Endothelial cell of umbilical vein (primary cell): ENCODE measurements at regions not wholly inside any gene's neighbourhood (a gene's known extent, or its start where the extent isn't known, plus 50 kb on each side); places are given as distances from the start of the nearest gene placed in this dataset.

Source experiments
- BruUV-seq: library from RNA; stranded (reverse); fragments of 400-500 nt; replicated peaks from 2 replicates; lab custom pipeline; 2021; lab: Mats Ljungman, UMichigan
- CTCF ChIA-PET: fragments of 300-600, 350-600 bp; sonication (Branson Sonifier 250); formaldehyde crosslinking; loops from one replicate; lab custom pipeline; 2021; ENCODE audit warnings: antibody characterized with exemption, inconsistent platforms; lab: Charles Lee
- POLR2A ChIA-PET: fragments of 300-600, 350-600 bp; sonication (Branson Sonifier 250); formaldehyde crosslinking; loops from one replicate; lab custom pipeline; 2021; ENCODE audit warnings: antibody characterized with exemption, inconsistent platforms; lab: Charles Lee
- DNase-seq: peaks from one replicate; pipeline ENCODE4 v3.0.0-alpha.2; 2011; ENCODE audit warnings: low read depth, low spot score
- FAIRE-seq: peaks from 2 replicates; lab custom pipeline; 2011; peaks lifted over from hg19 to GRCh38; lab: Jason Lieb, UNC
- H2AFZ ChIP-seq: 2 replicates; pipeline ENCODE4 v1.6.0; 2012; ENCODE audit warnings: low read depth, low read length, control low read depth, inconsistent platforms
- H3K27ac ChIP-seq: 2 replicates; pipeline ENCODE4 v1.5.1; 2011; ENCODE audit warnings: low read depth, mild to moderate bottlenecking, control low read depth, low read length, moderate library complexity; ENCODE audit not compliant: insufficient read depth
- H3K27me3 ChIP-seq, 2 experiments: 2 replicates each; pipeline versions ENCODE4 v1.6.0 to v1.6.1; 2011; ENCODE audit warnings: low read length in 2 of 2, mixed read lengths in 1 of 2; ENCODE audit not compliant: control insufficient read depth in 2 of 2, insufficient read depth in 2 of 2
- H3K36me3 ChIP-seq, 2 experiments: 2 replicates in 1 of 2; 3 replicates in 1 of 2; pipeline ENCODE4 v1.5.1; 2011; ENCODE audit warnings: low read length in 2 of 2, mild to moderate bottlenecking in 1 of 2, moderate library complexity in 1 of 2; ENCODE audit not compliant: control insufficient read depth in 2 of 2, insufficient read depth in 2 of 2; ENCODE audit errors: extremely low read depth in 1 of 2
- H3K4me1 ChIP-seq: 3 replicates; pipeline ENCODE4 v1.5.1; 2011; ENCODE audit warnings: mild to moderate bottlenecking, low read length; ENCODE audit not compliant: control insufficient read depth, insufficient read depth; ENCODE audit errors: extremely low read depth
- H3K4me2 ChIP-seq: 2 replicates; pipeline ENCODE4 v1.6.1; 2011; ENCODE audit warnings: low read length, control low read depth, mixed read lengths; ENCODE audit not compliant: insufficient read depth
- H3K4me3 ChIP-seq, 3 experiments: fragments of 200-600 bp in 1 of 3; sonication (generic), shearing (Covaris generic) in 1 of 3; replicated peaks in 1 of 3; 2 replicates each; pipeline ENCODE4 v1.5.1; 2011 to 2016; ENCODE audit warnings: control low read depth in 3 of 3, low read length in 3 of 3, mild to moderate bottlenecking in 2 of 3, inconsistent platforms in 1 of 3, low read depth in 1 of 3, moderate library complexity in 1 of 3; ENCODE audit not compliant: insufficient read depth in 1 of 3
- H3K79me2 ChIP-seq: 2 replicates; pipeline ENCODE4 v1.6.0; 2012; ENCODE audit warnings: low read length, inconsistent platforms; ENCODE audit not compliant: control insufficient read depth, insufficient read depth
- H3K9ac ChIP-seq: replicated peaks from 2 replicates; pipeline ENCODE3; 2011; ENCODE audit warnings: low read length, control low read depth; ENCODE audit not compliant: insufficient read depth; ENCODE audit errors: extremely low read depth
- H3K9me1 ChIP-seq: replicated peaks from 3 replicates; pipeline ENCODE4 v1.6.0; 2011; ENCODE audit warnings: mild to moderate bottlenecking, low read length; ENCODE audit not compliant: control insufficient read depth, insufficient read depth; ENCODE audit errors: extremely low read depth
- H3K9me3 ChIP-seq: replicated peaks from 2 replicates; pipeline ENCODE4 v1.5.1; 2012; ENCODE audit warnings: low read length, inconsistent platforms; ENCODE audit not compliant: control insufficient read depth, insufficient read depth
- H4K20me1 ChIP-seq: replicated peaks from 2 replicates; pipeline ENCODE3; 2011; ENCODE audit warnings: mild to moderate bottlenecking, low read length; ENCODE audit not compliant: control insufficient read depth, insufficient read depth; ENCODE audit errors: extremely low read depth
- EZH2 ChIP-seq: IDR thresholded peaks from 2 replicates; pipeline ENCODE4 v1.6.1; 2012; ENCODE audit warnings: borderline replicate concordance, low read depth, mild to moderate bottlenecking, moderate library complexity, low read length, inconsistent platforms; ENCODE audit not compliant: severe bottlenecking
- FOS ChIP-seq: IDR thresholded peaks from 2 replicates; pipeline ENCODE4 v1.6.1; 2011; ENCODE audit warnings: mild to moderate bottlenecking, low read length, moderate library complexity, borderline replicate concordance; ENCODE audit not compliant: insufficient read depth
- GATA2 ChIP-seq: IDR thresholded peaks from 2 replicates; pipeline ENCODE4 v1.7.0; 2011; ENCODE audit warnings: low read depth, mild to moderate bottlenecking, moderate library complexity, mixed read lengths, low read length; ENCODE audit not compliant: insufficient read length, insufficient read depth
- JUN ChIP-seq: IDR thresholded peaks from 2 replicates; pipeline ENCODE4 v1.6.1; 2011; ENCODE audit warnings: borderline replicate concordance, low read depth; ENCODE audit not compliant: insufficient read length, insufficient read depth
- MAX ChIP-seq: IDR thresholded peaks from 2 replicates; pipeline ENCODE4 v1.6.1; 2011; ENCODE audit not compliant: insufficient read depth, insufficient read length
- MYC ChIP-seq: IDR thresholded peaks from one replicate; pipeline ENCODE4 v1.6.1; 2011; ENCODE audit warnings: mild to moderate bottlenecking, low read depth, low read length
- POLR2A ChIP-seq: IDR thresholded peaks from 2 replicates; pipeline ENCODE4 v1.6.1; 2012; ENCODE audit warnings: low read depth, mild to moderate bottlenecking, control low read depth, low read length
- POLR2AphosphoS5 ChIP-seq: IDR thresholded peaks from 2 replicates; pipeline ENCODE4 v1.6.1; 2012; ENCODE audit warnings: low read depth, mild to moderate bottlenecking, control low read depth, low read length, moderate library complexity; ENCODE audit not compliant: insufficient read depth
- dilution Hi-C: fragments of 300-500 bp; cut with MboI; formaldehyde crosslinking; loops from one replicate; pipeline ENCODE4 v1.15.0; 2019; ENCODE audit warnings: low sequenced_read_pairs; ENCODE audit not compliant: extremely low pct_ligation_motif_present
- intact Hi-C: fragments of 100-400 bp; cut with micrococcal nuclease; formaldehyde crosslinking; loops from one replicate; pipeline ENCODE4 v1.10.0; 2022
- TF ChIP-seq, protein P1 (sequence below), 2 donors: IDR thresholded peaks; 1 replicate in 1 of 2; 2 replicates in 1 of 2; pipeline ENCODE4 v1.5.1; 2011; ENCODE audit warnings: low read length in 2 of 2, mild to moderate bottlenecking in 2 of 2, moderate library complexity in 2 of 2, control low read depth in 1 of 2, inconsistent platforms in 1 of 2, low read depth in 1 of 2; ENCODE audit not compliant: insufficient read depth in 1 of 2; ENCODE audit errors: extremely low read depth in 1 of 2

GRCh38 chr13:111845621-111846351, 221.2 kb upstream of the SOX1 start:
- no peak overlapping the region for H3K9ac ChIP-seq
- H3K9me3 ChIP-seq: peaks cover 2% of the 10 kb centered on the region
- H4K20me1 ChIP-seq: no peaks in the 10 kb centered on the region
- FAIRE-seq: no peak
- intact Hi-C loops: no loop called here
- no peaks in the 10 kb centered on the region for H3K27me3 ChIP-seq
- no peaks in the 10 kb centered on the region for H3K9me1 ChIP-seq
- DNase-seq: no peak
- H3K27ac ChIP-seq: no peak overlapping the region
- no peak overlapping the region for H2AFZ ChIP-seq
- ChIA-PET POLR2A (no interaction called here), CTCF (no interaction called here)
- no peak overlapping the region for H3K4me2 ChIP-seq
- no TSS peak for BruUV-seq
- H3K79me2 ChIP-seq: no peaks in the 10 kb centered on the region
- no peaks in the 10 kb centered on the region for H3K4me1 ChIP-seq
- H3K4me3 ChIP-seq: no peak overlapping the region
- TF ChIP-seq POLR2AphosphoS5 (no peak), GATA2 (no peak), JUN (no peak), FOS (no peak), MYC (no peak), EZH2 (no peak), POLR2A (no peak), MAX (no peak)
- TF ChIP-seq, protein P1, sequence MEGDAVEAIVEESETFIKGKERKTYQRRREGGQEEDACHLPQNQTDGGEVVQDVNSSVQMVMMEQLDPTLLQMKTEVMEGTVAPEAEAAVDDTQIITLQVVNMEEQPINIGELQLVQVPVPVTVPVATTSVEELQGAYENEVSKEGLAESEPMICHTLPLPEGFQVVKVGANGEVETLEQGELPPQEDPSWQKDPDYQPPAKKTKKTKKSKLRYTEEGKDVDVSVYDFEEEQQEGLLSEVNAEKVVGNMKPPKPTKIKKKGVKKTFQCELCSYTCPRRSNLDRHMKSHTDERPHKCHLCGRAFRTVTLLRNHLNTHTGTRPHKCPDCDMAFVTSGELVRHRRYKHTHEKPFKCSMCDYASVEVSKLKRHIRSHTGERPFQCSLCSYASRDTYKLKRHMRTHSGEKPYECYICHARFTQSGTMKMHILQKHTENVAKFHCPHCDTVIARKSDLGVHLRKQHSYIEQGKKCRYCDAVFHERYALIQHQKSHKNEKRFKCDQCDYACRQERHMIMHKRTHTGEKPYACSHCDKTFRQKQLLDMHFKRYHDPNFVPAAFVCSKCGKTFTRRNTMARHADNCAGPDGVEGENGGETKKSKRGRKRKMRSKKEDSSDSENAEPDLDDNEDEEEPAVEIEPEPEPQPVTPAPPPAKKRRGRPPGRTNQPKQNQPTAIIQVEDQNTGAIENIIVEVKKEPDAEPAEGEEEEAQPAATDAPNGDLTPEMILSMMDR (IDR thresholded peaks at IDR 0.05; ENCODE audit: extremely low read depth in 1 of 2, insufficient read depth in 1 of 2, low read depth in 1 of 2, low read length in 2 of 2): no peak
- H3K36me3 ChIP-seq: no peaks in the 10 kb centered on the region
- dilution Hi-C loops: no loop called here
